ENCODE measurements at regions not wholly inside any gene's neighbourhood (a gene's known extent, or its start where the extent isn't known, plus 50 kb on each side); places are given as distances from the start of the nearest gene placed in this dataset.

- no peak for TF ChIP-seq CTCF (IDR thresholded peaks at IDR 0.05)
- TF ChIP-seq POLR2A (IDR thresholded peaks at IDR 0.05), result no peak
These were observed 164.5 kb downstream of the URI1 start for GRCh38 chr19:30106417-30107095.
